Stimulated activated CD4-positive, alpha-beta T cell treated with anti-CD3 and anti-CD28 coated beads, Interleukin-4, amount 100 ng/mL, for 24 hours (primary cell): ENCODE measurements at regions not wholly inside any gene's neighbourhood (a gene's known extent, or its start where the extent isn't known, plus 50 kb on each side); places are given as distances from the start of the nearest gene placed in this dataset.
"Not testable (repeated sequence)": the region's sequence is repeated elsewhere in the genome, so short reads cannot be mapped to it uniquely, and the experiment has no call there.

ENCODE experiments used
- DNase-seq: peaks from one replicate; pipeline ENCODE4 v3.0.0-alpha.2; 2020

- DNase-seq = no peak
These were observed 567.8 kb upstream of the SLC10A2 start for GRCh38 chr13:103634066-103634465.

GRCh38 chr13:103625194-103625593 lies 559.0 kb upstream of the SLC10A2 start:
- DNase-seq = no peak

- no peak for DNase-seq
These were observed 551.9 kb upstream of the SLC10A2 start for GRCh38 chr13:103618151-103618550.

- DNase-seq = no peak
These were observed 549.6 kb upstream of the SLC10A2 start for GRCh38 chr13:103615771-103616170.

- DNase-seq = no peak
These were observed 548.5 kb upstream of the SLC10A2 start for GRCh38 chr13:103614761-103615160.

DNA sequence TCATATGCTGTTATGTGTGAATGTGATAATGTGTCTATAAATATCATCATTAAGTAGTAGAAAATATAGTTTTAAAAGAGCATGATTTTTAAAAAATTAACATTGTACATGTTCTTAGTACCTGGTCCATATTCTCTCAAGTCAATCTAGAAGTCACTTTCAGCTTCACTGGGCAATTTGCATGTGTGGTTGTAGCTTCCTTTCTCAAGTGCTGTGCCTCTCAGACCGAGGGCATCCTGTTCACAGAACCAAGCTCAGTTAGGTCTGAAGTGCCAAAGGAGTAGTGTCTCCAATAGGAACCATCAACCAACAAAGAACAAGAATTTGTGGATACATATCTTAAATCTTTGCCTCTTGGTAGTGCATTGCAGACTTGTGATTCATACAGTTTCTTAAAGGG lies 541.8 kb upstream of the SLC10A2 start:
- no peak for DNase-seq

DNA sequence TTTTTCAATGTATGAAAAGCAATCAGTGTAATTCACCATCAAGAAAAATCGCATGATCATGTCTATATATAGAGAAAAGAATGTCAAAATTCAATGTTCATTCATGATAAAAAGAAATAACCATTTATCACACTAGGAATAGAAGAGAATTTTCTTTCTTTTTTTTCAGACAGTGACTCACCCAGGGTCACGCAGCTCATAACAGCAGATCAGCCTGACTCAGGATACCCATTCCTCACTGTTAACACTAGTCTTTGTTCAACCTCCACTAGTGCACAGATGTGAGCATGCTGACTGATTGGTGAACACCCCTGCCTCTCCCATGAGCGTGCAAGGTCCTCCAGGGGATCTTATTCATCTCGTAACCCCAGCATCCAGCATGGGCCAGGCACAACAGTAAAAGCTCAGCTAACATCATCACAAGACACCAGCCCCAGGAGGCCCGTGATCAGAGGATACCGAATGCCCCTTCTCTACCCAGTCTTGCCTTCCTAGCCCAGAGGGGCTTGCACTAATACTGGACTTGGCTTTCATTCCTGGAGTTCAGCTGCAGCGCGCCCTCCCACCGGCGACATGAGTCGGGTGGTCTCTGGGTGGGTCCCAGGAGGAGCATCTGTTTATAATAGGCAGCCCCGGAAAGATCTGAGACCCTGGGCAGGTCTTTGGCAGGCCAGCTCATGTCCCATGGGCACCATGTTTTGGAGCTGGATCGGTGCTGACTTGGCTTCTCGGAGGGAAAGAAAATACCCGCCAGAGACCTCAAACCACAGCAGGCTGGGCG lies 539.5 kb upstream of the SLC10A2 start:
- no peak for DNase-seq

GRCh38 chr13:103599870-103600269 lies 533.7 kb upstream of the SLC10A2 start:
- DNase-seq = not testable (repeated sequence)

DNA sequence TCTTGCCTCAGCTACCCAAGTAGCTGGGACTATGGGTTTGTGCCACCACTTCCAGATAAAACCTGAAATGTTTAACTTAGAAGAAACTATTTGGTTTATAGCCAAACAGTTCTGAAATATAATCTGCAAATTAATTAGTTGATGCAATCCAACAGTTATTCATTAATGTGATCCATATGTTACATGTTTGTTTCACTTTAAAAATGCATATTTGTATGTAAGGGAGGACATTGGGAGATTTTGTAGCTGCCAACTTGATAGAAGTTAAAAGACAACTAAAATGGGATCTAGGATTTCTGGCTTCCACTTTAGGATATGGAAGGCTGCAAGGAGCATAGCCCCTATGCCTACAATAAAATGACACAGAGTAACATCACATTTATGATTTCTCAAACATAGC lies 532.5 kb upstream of the SLC10A2 start:
- DNase-seq = no peak

DNA sequence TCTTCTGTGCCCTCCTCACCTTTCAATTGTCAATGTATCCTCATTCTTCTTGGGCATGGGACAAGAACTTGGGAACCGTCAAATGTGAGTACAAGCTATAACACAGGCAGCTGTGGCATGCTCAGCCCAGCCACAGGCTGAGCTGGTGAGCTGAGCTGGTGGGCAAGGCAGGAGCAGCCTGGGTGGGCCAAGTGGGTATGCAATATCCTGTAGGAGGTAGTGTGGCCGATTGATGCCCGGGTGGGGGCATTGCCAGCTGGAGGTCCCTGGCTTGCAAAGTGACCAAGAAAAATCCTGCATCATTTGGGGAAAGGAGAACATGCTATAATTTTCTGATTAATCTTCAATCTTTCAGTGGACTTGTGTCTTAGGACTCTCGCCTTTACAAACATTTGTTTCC lies 507.2 kb upstream of the SLC10A2 start:
- no peak for DNase-seq

- no peak for DNase-seq
These were observed 502.1 kb upstream of the SLC10A2 start for GRCh38 chr13:103568314-103568713.

DNA sequence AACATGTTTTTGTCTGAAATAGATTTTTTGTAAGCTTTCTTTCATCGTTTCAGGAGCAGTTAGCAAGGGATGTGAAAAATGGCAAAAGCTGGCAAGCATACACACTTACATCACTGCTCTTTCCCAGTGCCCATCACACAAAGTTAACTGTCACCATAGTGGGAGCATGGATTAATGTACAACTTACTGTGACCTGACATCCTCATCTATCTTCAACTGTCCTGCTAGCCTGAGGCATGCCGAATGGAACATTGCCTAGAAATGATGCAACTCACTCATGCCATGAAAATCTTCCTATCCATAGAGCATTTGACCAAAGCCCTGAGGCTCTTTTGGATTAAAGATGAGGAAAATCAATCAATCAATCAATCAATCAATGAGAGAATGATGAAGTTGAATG lies 491.7 kb upstream of the SLC10A2 start:
- no peak for DNase-seq

- DNase-seq = no peak
These were observed 490.5 kb upstream of the SLC10A2 start for GRCh38 chr13:103556681-103557080.

GRCh38 chr13:103547914-103548313 lies 481.7 kb upstream of the SLC10A2 start:
- no peak for DNase-seq

- DNase-seq = no peak
These were observed 480.1 kb upstream of the SLC10A2 start for GRCh38 chr13:103546271-103546670.

- no peak for DNase-seq
These were observed 476.4 kb upstream of the SLC10A2 start for GRCh38 chr13:103542648-103543047.

DNA sequence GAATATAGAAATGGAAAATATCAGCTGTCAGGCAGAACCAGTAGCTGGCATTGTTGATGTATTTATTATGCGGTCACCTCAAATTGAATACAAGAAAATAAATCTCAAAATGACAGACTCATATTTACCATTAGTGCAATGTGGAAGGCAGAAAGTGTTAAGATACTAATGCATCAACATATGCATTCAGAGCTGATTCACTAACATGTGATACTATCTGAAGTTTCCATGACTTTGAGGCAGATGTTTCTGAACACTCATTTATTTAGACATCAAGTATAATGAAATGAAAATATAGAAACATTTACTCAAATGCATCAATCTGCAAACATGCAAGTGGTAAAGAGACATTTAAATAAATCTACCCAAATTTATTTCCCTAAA lies 474.2 kb upstream of the SLC10A2 start:
- no peak for DNase-seq

GRCh38 chr13:103539721-103540381 lies 473.6 kb upstream of the SLC10A2 start:
- DNase-seq = no peak

DNA sequence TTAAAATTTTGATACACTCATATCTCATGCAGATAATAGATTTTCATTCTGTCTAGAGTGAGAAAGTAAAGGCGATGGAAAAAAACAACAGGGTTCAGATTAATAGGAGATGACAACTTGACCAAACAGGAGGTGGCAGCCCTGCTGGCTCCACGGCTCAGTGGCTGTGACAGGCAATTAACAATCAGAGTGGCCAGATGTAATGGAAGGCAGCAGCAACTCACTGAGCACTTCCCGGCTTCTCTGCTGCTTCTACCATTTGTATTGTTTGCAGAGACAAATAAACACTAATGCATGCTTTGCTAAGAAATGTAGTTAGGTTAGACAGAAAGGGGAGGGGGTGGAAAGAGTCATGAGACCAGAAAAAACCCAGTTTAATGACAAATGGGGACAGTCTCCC lies 473.0 kb upstream of the SLC10A2 start:
- DNase-seq = no peak

- DNase-seq = no peak
These were observed 471.4 kb upstream of the SLC10A2 start for GRCh38 chr13:103537616-103538015.

DNA sequence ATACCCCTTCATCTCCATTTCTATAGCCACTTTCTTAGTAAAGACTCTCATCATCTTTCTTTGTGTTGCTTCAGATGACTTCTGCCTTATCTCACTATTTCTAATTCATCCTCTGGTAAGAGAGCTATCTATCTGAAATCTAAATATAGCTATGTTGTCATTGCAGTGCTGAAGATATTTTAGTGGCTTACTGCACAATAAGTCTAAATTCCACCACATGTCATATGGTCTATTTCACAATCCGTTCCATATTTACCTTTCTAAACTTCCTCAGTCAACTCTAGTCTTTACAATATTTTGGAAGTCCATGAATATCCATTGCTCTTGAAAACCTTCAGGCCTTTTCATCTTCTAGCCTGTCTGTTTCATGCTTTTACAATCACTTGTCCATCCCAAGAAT lies 465.1 kb upstream of the SLC10A2 start:
- no peak for DNase-seq

- DNase-seq = no peak
These were observed 462.2 kb upstream of the SLC10A2 start for GRCh38 chr13:103528437-103528836.

DNA sequence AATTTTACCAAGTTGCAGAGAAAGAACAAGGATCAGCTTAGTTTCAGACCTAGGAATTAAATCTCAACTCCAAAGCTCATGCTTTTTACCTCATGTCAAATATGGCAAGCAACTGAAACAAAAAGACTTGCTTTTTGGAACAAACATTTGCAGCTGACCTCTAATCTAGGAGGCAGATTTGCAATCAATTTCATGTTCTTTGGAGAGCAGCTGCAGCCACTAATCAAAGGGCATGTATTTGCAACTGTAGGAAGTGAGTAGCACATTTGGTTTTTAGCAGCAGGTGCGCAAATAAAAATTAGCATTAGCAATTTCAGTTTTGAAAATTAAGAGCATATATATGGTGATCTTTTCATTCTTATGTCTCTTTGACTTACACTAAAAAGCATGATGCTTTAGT lies 459.3 kb upstream of the SLC10A2 start:
- DNase-seq = no peak

DNA sequence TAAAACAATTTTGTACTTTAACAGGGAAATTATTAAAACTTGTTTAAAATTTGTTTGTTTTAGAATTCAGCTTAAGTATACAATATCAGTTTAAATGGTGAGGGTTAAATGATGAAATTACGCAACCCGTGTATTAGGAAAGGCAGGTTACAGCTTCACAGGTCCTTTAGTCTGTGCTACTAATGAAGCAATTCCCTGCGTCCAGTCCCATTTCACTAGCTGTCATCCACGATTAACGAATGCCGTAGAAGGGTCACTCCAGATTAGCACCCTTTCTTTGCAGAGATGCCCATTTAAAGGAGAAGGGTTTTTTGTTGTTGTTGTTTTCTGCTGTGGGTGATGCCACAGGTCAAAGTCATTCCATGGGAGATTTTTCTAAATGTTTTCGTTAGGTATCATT lies 457.6 kb upstream of the SLC10A2 start:
- no peak for DNase-seq

- no peak for DNase-seq
These were observed 455.3 kb upstream of the SLC10A2 start for GRCh38 chr13:103521532-103521931.
